Effector memory CD4-positive, alpha-beta T cell (primary cell): ENCODE measurements at regions not wholly inside any gene's neighbourhood (a gene's known extent, or its start where the extent isn't known, plus 50 kb on each side); places are given as distances from the start of the nearest gene placed in this dataset.

Experiments used
- DNase-seq, 3 donors: peaks; one replicate each; pipeline ENCODE4 v3.0.0-alpha.2; 2020
- H3K27ac ChIP-seq: 2 replicates; pipeline ENCODE4 v1.7.0; 2013; ENCODE audit warnings: mild to moderate bottlenecking, low read length, moderate library complexity; ENCODE audit not compliant: insufficient read depth, poor library complexity, severe bottlenecking
- H3K27me3 ChIP-seq: replicated peaks from 2 replicates; pipeline ENCODE4 v1.7.0; 2013; ENCODE audit warnings: mild to moderate bottlenecking, low read length; ENCODE audit not compliant: insufficient read depth, control insufficient read depth, poor library complexity, severe bottlenecking
- H3K36me3 ChIP-seq: 2 replicates; pipeline ENCODE4 v1.7.0; 2013; ENCODE audit warnings: mild to moderate bottlenecking, low read length, moderate library complexity; ENCODE audit not compliant: control insufficient read depth, insufficient read depth
- H3K4me1 ChIP-seq: 2 replicates; pipeline ENCODE4 v1.7.0; 2013; ENCODE audit warnings: low read length, mild to moderate bottlenecking; ENCODE audit not compliant: control insufficient read depth, insufficient read depth, poor library complexity, severe bottlenecking
- H3K4me3 ChIP-seq: 2 replicates; pipeline ENCODE4 v1.7.0; 2013; ENCODE audit warnings: low read length, low read depth, mild to moderate bottlenecking; ENCODE audit not compliant: insufficient read depth, poor library complexity, severe bottlenecking
- H3K9me3 ChIP-seq: 2 replicates; pipeline ENCODE4 v1.7.0; 2013; ENCODE audit warnings: mild to moderate bottlenecking, low read length, moderate library complexity; ENCODE audit not compliant: control insufficient read depth

GRCh38 chr5:124377386-124377785 lies 369.1 kb downstream of the ZNF608 start:
- no peak for DNase-seq
- Histone ChIP-seq H3K27ac (no peak overlapping the region), H3K36me3 (no peaks in the 10 kb centered on the region), H3K4me3 (no peak overlapping the region), H3K4me1 (no peaks in the 10 kb centered on the region), H3K27me3 (no peaks in the 10 kb centered on the region), H3K9me3 (no peaks in the 10 kb centered on the region)

GRCh38 chr5:124373883-124374282 lies 372.6 kb downstream of the ZNF608 start:
- no peak overlapping the region for H3K4me3 ChIP-seq
- H3K27ac ChIP-seq, result no peak overlapping the region
- H3K36me3 ChIP-seq, result no peaks in the 10 kb centered on the region
- DNase-seq, result no peak
- no peaks in the 10 kb centered on the region for H3K9me3 ChIP-seq
- H3K4me1 ChIP-seq, result no peaks in the 10 kb centered on the region
- H3K27me3 ChIP-seq, result no peaks in the 10 kb centered on the region

GRCh38 chr5:124372457-124372856 lies 374.0 kb downstream of the ZNF608 start:
- H3K4me3 ChIP-seq, result no peak overlapping the region
- H3K27ac ChIP-seq, result no peak overlapping the region
- no peaks in the 10 kb centered on the region for H3K36me3 ChIP-seq
- DNase-seq, result no peak
- H3K27me3 ChIP-seq, result no peaks in the 10 kb centered on the region
- H3K4me1 ChIP-seq, result no peaks in the 10 kb centered on the region
- no peaks in the 10 kb centered on the region for H3K9me3 ChIP-seq

- Histone ChIP-seq H3K27me3 (no peaks in the 10 kb centered on the region), H3K27ac (no peak overlapping the region), H3K4me1 (no peaks in the 10 kb centered on the region), H3K9me3 (no peaks in the 10 kb centered on the region), H3K36me3 (no peaks in the 10 kb centered on the region), H3K4me3 (no peak overlapping the region)
- no peak for DNase-seq
These were observed 375.2 kb downstream of the ZNF608 start for GRCh38 chr5:124371111-124371706.

- Histone ChIP-seq H3K9me3 (no peaks in the 10 kb centered on the region), H3K36me3 (no peaks in the 10 kb centered on the region), H3K4me1 (no peaks in the 10 kb centered on the region), H3K4me3 (no peak overlapping the region), H3K27ac (no peak overlapping the region), H3K27me3 (no peaks in the 10 kb centered on the region)
- no peak for DNase-seq
These were observed 375.8 kb downstream of the ZNF608 start for GRCh38 chr5:124370601-124371000.

- no peak overlapping the region for H3K27ac ChIP-seq
- no peaks in the 10 kb centered on the region for H3K27me3 ChIP-seq
- no peak overlapping the region for H3K4me3 ChIP-seq
- H3K36me3 ChIP-seq, result no peaks in the 10 kb centered on the region
- H3K9me3 ChIP-seq, result no peaks in the 10 kb centered on the region
- H3K4me1 ChIP-seq, result no peaks in the 10 kb centered on the region
- no peak for DNase-seq
These were observed 381.1 kb downstream of the ZNF608 start for GRCh38 chr5:124365361-124365801.

GRCh38 chr5:124355928-124356327 lies 390.5 kb downstream of the ZNF608 start:
- Histone ChIP-seq H3K27me3 (no peaks in the 10 kb centered on the region), H3K4me3 (no peak overlapping the region), H3K27ac (no peak overlapping the region), H3K36me3 (no peaks in the 10 kb centered on the region), H3K4me1 (no peaks in the 10 kb centered on the region), H3K9me3 (no peaks in the 10 kb centered on the region)
- no peak for DNase-seq

GRCh38 chr5:124353016-124353415 lies 393.4 kb downstream of the ZNF608 start:
- Histone ChIP-seq H3K9me3 (no peaks in the 10 kb centered on the region), H3K4me1 (no peaks in the 10 kb centered on the region), H3K27me3 (no peaks in the 10 kb centered on the region), H3K27ac (no peak overlapping the region), H3K4me3 (no peak overlapping the region), H3K36me3 (no peaks in the 10 kb centered on the region)
- no peak for DNase-seq

GRCh38 chr5:124352312-124352711 lies 394.1 kb downstream of the ZNF608 start:
- Histone ChIP-seq H3K4me1 (no peaks in the 10 kb centered on the region), H3K27me3 (no peaks in the 10 kb centered on the region), H3K9me3 (no peaks in the 10 kb centered on the region), H3K36me3 (no peaks in the 10 kb centered on the region), H3K4me3 (no peak overlapping the region), H3K27ac (no peak overlapping the region)
- no peak for DNase-seq

GRCh38 chr5:124349931-124350330 lies 396.5 kb downstream of the ZNF608 start:
- H3K27me3 ChIP-seq, result no peaks in the 10 kb centered on the region
- no peaks in the 10 kb centered on the region for H3K4me1 ChIP-seq
- H3K27ac ChIP-seq, result no peak overlapping the region
- no peak for DNase-seq
- H3K4me3 ChIP-seq, result no peak overlapping the region
- no peaks in the 10 kb centered on the region for H3K9me3 ChIP-seq
- H3K36me3 ChIP-seq, result no peaks in the 10 kb centered on the region
